ENCODE measurements at regions not wholly inside any gene's neighbourhood (a gene's known extent, or its start where the extent isn't known, plus 50 kb on each side); places are given as distances from the start of the nearest gene placed in this dataset.

DNA sequence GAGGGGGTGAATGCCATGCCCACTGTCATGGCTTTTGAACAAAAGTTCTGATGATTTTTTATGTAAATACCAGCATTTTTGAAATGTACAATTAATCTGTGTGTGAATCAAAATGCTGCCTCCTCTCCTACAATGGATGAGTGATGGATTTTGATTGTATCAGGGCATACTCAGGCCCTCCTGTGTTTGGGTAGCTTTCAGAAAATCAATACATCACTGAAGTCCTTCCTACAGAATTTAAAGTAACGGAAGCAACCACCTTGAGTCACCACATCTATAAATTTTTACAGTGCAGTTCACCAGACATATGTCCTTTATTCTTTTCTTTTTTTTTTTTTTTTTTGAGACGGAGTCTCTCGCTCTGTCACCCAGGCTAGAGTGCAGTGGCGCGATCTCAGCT lies 867.3 kb downstream of the EPHA4 start:
- no peak overlapping the region for H3K27ac ChIP-seq (ENCODE audit: low read depth, low read length, poor library complexity, severe bottlenecking)
- H2AFZ ChIP-seq (ENCODE audit: low read length) = no peak overlapping the region
- H3K4me3 ChIP-seq (ENCODE audit: low read depth, low read length, poor library complexity, severe bottlenecking) = no peak overlapping the region
- no peaks in the 10 kb centered on the region for H3K79me2 ChIP-seq (ENCODE audit: insufficient read depth, low read length)
- no peaks in the 10 kb centered on the region for H4K20me1 ChIP-seq (ENCODE audit: insufficient read depth, low read length)
- H3K4me2 ChIP-seq (ENCODE audit: low read length) = no peak overlapping the region
- no peaks in the 10 kb centered on the region for H3K9me3 ChIP-seq (ENCODE audit: low read length)
- no peak overlapping the region for H3K9ac ChIP-seq (ENCODE audit: low read length)
- no peaks in the 10 kb centered on the region for H3K4me1 ChIP-seq (ENCODE audit: insufficient read depth, low read length, severe bottlenecking)
- no peaks in the 10 kb centered on the region for H3K36me3 ChIP-seq (ENCODE audit: insufficient read depth, low read length)
- no peaks in the 10 kb centered on the region for H3K9me2 ChIP-seq (ENCODE audit: low read depth, low read length)
- TF ChIP-seq, protein P1, sequence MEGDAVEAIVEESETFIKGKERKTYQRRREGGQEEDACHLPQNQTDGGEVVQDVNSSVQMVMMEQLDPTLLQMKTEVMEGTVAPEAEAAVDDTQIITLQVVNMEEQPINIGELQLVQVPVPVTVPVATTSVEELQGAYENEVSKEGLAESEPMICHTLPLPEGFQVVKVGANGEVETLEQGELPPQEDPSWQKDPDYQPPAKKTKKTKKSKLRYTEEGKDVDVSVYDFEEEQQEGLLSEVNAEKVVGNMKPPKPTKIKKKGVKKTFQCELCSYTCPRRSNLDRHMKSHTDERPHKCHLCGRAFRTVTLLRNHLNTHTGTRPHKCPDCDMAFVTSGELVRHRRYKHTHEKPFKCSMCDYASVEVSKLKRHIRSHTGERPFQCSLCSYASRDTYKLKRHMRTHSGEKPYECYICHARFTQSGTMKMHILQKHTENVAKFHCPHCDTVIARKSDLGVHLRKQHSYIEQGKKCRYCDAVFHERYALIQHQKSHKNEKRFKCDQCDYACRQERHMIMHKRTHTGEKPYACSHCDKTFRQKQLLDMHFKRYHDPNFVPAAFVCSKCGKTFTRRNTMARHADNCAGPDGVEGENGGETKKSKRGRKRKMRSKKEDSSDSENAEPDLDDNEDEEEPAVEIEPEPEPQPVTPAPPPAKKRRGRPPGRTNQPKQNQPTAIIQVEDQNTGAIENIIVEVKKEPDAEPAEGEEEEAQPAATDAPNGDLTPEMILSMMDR (IDR thresholded peaks at IDR 0.05; ENCODE audit: low read length) = no peak
- no peak for TF ChIP-seq EZH2 (IDR thresholded peaks at IDR 0.05; ENCODE audit: borderline replicate concordance, low read length)
- no peaks in the 10 kb centered on the region for H3K27me3 ChIP-seq (ENCODE audit: insufficient read depth, low read length)
- H3F3A ChIP-seq (ENCODE audit: insufficient read depth, low read length) = no peaks in the 10 kb centered on the region

DNA sequence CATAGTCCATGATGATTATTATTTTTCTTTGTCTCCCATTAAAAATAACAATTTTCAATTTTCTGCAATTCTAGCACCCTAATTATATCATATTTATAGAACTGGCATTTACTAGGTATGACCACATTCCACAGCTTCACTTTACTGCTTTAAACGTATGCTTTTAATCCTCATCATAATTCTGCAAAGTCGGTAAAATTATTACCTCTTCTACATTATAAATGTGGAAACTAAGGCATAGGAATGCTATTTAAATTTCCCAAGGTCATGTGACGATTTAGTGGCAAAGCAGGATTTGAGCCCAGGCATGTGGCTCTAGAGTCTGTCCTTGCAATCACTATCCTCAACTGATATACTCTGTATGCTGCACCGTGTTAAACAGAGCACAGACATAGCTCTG lies 866.4 kb downstream of the EPHA4 start:
- Histone ChIP-seq H4K20me1 (ENCODE audit: insufficient read depth, low read length) (no peaks in the 10 kb centered on the region), H3K79me2 (ENCODE audit: insufficient read depth, low read length) (no peaks in the 10 kb centered on the region), H3K4me1 (ENCODE audit: insufficient read depth, low read length, severe bottlenecking) (no peaks in the 10 kb centered on the region), H3K9ac (ENCODE audit: low read length) (no peak overlapping the region), H3K9me3 (ENCODE audit: low read length) (no peaks in the 10 kb centered on the region), H2AFZ (ENCODE audit: low read length) (no peak overlapping the region), H3K4me2 (ENCODE audit: low read length) (no peak overlapping the region), H3K4me3 (ENCODE audit: low read depth, low read length, poor library complexity, severe bottlenecking) (no peak overlapping the region), H3K36me3 (ENCODE audit: insufficient read depth, low read length) (no peaks in the 10 kb centered on the region), H3K9me2 (ENCODE audit: low read depth, low read length) (no peaks in the 10 kb centered on the region), H3K27ac (ENCODE audit: low read depth, low read length, poor library complexity, severe bottlenecking) (no peak overlapping the region), H3K27me3 (ENCODE audit: insufficient read depth, low read length) (no peaks in the 10 kb centered on the region), H3F3A (ENCODE audit: insufficient read depth, low read length) (no peaks in the 10 kb centered on the region)
- TF ChIP-seq EZH2 (IDR thresholded peaks at IDR 0.05; ENCODE audit: borderline replicate concordance, low read length) = no peak
- TF ChIP-seq, protein P1 (IDR thresholded peaks at IDR 0.05; ENCODE audit: low read length) = no peak

DNA sequence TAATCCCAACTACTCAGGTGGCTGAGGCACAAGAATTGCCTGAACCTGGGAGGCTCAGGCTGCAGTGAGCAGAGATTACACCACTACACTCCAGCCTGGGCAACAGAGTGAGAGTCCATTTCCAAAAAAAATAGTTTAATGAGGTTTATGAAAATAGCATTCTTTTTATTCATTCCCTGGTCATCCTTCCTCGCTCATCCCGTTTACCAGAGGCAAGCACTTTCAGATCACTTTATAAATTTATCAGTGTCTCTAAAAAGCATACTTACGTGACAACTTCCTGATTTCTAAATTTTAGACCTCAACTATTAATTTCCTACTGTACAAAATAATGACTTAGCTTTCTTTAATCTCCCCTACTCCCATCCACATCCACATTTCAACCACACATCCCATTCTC lies 864.8 kb downstream of the EPHA4 start:
- no peaks in the 10 kb centered on the region for H3K9me3 ChIP-seq (ENCODE audit: low read length)
- no peaks in the 10 kb centered on the region for H3F3A ChIP-seq (ENCODE audit: insufficient read depth, low read length)
- H3K79me2 ChIP-seq (ENCODE audit: insufficient read depth, low read length) = no peaks in the 10 kb centered on the region
- no peak overlapping the region for H3K9ac ChIP-seq (ENCODE audit: low read length)
- no peak overlapping the region for H3K4me3 ChIP-seq (ENCODE audit: low read depth, low read length, poor library complexity, severe bottlenecking)
- no peak overlapping the region for H2AFZ ChIP-seq (ENCODE audit: low read length)
- H3K4me2 ChIP-seq (ENCODE audit: low read length) = no peak overlapping the region
- TF ChIP-seq, protein P1 (IDR thresholded peaks at IDR 0.05; ENCODE audit: low read length) = no peak
- no peak for TF ChIP-seq EZH2 (IDR thresholded peaks at IDR 0.05; ENCODE audit: borderline replicate concordance, low read length)
- no peaks in the 10 kb centered on the region for H3K9me2 ChIP-seq (ENCODE audit: low read depth, low read length)
- H3K36me3 ChIP-seq (ENCODE audit: insufficient read depth, low read length) = no peaks in the 10 kb centered on the region
- H4K20me1 ChIP-seq (ENCODE audit: insufficient read depth, low read length) = no peaks in the 10 kb centered on the region
- no peaks in the 10 kb centered on the region for H3K27me3 ChIP-seq (ENCODE audit: insufficient read depth, low read length)
- no peaks in the 10 kb centered on the region for H3K4me1 ChIP-seq (ENCODE audit: insufficient read depth, low read length, severe bottlenecking)
- H3K27ac ChIP-seq (ENCODE audit: low read depth, low read length, poor library complexity, severe bottlenecking) = no peak overlapping the region

Data from OCI-LY1 (cell line).